WTC11 (cell line): ENCODE measurements at regions not wholly inside any gene's neighbourhood (a gene's known extent, or its start where the extent isn't known, plus 50 kb on each side); places are given as distances from the start of the nearest gene placed in this dataset.

ENCODE experiments used
- ATAC-seq: fragments of 200-7000 bp; cut with Tn5 transposase; 2 replicates; pipeline ENCODE4 v1.10.0; 2021; ENCODE audit warnings: mild to moderate bottlenecking, moderate library complexity
- CTCF ChIA-PET: fragments of 300-600 bp; sonication (Branson Sonifier 250); formaldehyde crosslinking; loops from one replicate; lab custom pipeline; 2021; ENCODE audit warnings: antibody characterized with exemption; lab: Charles Lee
- POLR2A ChIA-PET: fragments of 350-600 bp; sonication (Branson Sonifier 250); formaldehyde crosslinking; loops from one replicate; lab custom pipeline; 2021; ENCODE audit warnings: antibody characterized with exemption; lab: Charles Lee
- DNase-seq: peaks from one replicate; pipeline ENCODE4 v3.0.0; 2021; ENCODE audit warnings: low spot score
- H3K27ac Mint-ChIP-seq: 2 replicates; pipeline ENCODE4 v1.8.0; 2021; ENCODE audit warnings: mixed read lengths
- H3K27me3 Mint-ChIP-seq: 2 replicates; pipeline ENCODE4 v1.8.0; 2021; ENCODE audit warnings: low read depth, mild to moderate bottlenecking, moderate library complexity, mixed read lengths
- H3K36me3 Mint-ChIP-seq: 2 replicates; pipeline ENCODE4 v1.8.0; 2021; ENCODE audit warnings: mixed read lengths
- H3K4me1 Mint-ChIP-seq: 2 replicates; pipeline ENCODE4 v1.8.0; 2022; ENCODE audit warnings: mixed read lengths
- H3K4me3 Mint-ChIP-seq: 2 replicates; pipeline ENCODE4 v1.8.0; 2021; ENCODE audit warnings: mild to moderate bottlenecking, moderate library complexity, mixed read lengths
- H3K9me3 Mint-ChIP-seq: 2 replicates; pipeline ENCODE4 v1.8.0; 2021; ENCODE audit warnings: mixed read lengths
- CREM ChIP-seq: sonication (generic); formaldehyde crosslinking; IDR thresholded peaks from 2 replicates; pipeline ENCODE4 v1.8.1; 2022; ENCODE audit warnings: mild to moderate bottlenecking, missing genetic modification reagents, moderate library complexity
- EMX1 ChIP-seq: fragments of 250-450 bp; sonication (Bioruptor Pico); IDR thresholded peaks from 2 replicates; pipeline ENCODE4 v1.8.0; 2021; ENCODE audit warnings: mild to moderate bottlenecking
- ESRRA ChIP-seq: sonication (generic); formaldehyde crosslinking; IDR thresholded peaks from 2 replicates; pipeline ENCODE4 v1.8.1; 2022; ENCODE audit warnings: mild to moderate bottlenecking, missing genetic modification reagents, borderline replicate concordance
- ETV6 ChIP-seq: sonication (generic); formaldehyde crosslinking; IDR thresholded peaks from 2 replicates; pipeline ENCODE4 v1.8.1; 2022; ENCODE audit warnings: mild to moderate bottlenecking, missing genetic modification reagents
- GABPB1 ChIP-seq: sonication (generic); formaldehyde crosslinking; IDR thresholded peaks from 2 replicates; pipeline ENCODE4 v1.8.1; 2023; ENCODE audit warnings: mild to moderate bottlenecking, missing genetic modification reagents
- JAZF1 ChIP-seq: fragments of 250-450 bp; sonication (Bioruptor Pico); IDR thresholded peaks from 2 replicates; pipeline ENCODE4 v1.9.0; 2021; ENCODE audit warnings: moderate library complexity, mild to moderate bottlenecking, inconsistent platforms
- JUN ChIP-seq: sonication (generic); formaldehyde crosslinking; IDR thresholded peaks from 2 replicates; pipeline ENCODE4 v1.8.0; 2023; ENCODE audit warnings: mild to moderate bottlenecking, missing genetic modification reagents
- MYBL2 ChIP-seq: sonication (generic); formaldehyde crosslinking; IDR thresholded peaks from 2 replicates; pipeline ENCODE4 v1.8.1; 2023; ENCODE audit warnings: mild to moderate bottlenecking, moderate library complexity, missing genetic modification reagents
- NFYB ChIP-seq: sonication (generic); formaldehyde crosslinking; conservative IDR thresholded peaks from 2 replicates; pipeline ENCODE4 v1.8.0; 2022; ENCODE audit warnings: low read depth, missing genetic modification reagents
- SMAD3 ChIP-seq: sonication (generic); formaldehyde crosslinking; IDR thresholded peaks from 2 replicates; pipeline ENCODE4 v1.8.0; 2022; ENCODE audit warnings: missing genetic modification reagents, mild to moderate bottlenecking, borderline replicate concordance
- TCF7 ChIP-seq: sonication (generic); formaldehyde crosslinking; IDR thresholded peaks from 2 replicates; pipeline ENCODE4 v1.8.0; 2022; ENCODE audit warnings: mild to moderate bottlenecking, low read depth, missing genetic modification reagents, moderate library complexity
- TP53 ChIP-seq: sonication (generic); formaldehyde crosslinking; IDR thresholded peaks from 2 replicates; pipeline ENCODE4 v1.8.1; 2023; ENCODE audit warnings: mild to moderate bottlenecking, missing genetic modification reagents
- ZBTB43 ChIP-seq: sonication (generic); formaldehyde crosslinking; IDR thresholded peaks from 2 replicates; pipeline ENCODE4 v1.8.1; 2023; ENCODE audit warnings: mild to moderate bottlenecking, missing genetic modification reagents
- ZNF121 ChIP-seq: sonication (generic); formaldehyde crosslinking; IDR thresholded peaks from 2 replicates; pipeline ENCODE4 v1.8.0; 2023; ENCODE audit warnings: missing genetic modification reagents
- ZNF232 ChIP-seq: sonication (generic); formaldehyde crosslinking; IDR thresholded peaks from 2 replicates; pipeline ENCODE4 v1.8.0; 2022; ENCODE audit warnings: mild to moderate bottlenecking, missing genetic modification reagents
- ZNF671 ChIP-seq: fragments of 250-450 bp; sonication (Bioruptor Pico); IDR thresholded peaks from 2 replicates; pipeline ENCODE4 v1.8.0; 2021; ENCODE audit warnings: mild to moderate bottlenecking
- ZSCAN18 ChIP-seq: fragments of 250-450 bp; sonication (Bioruptor Pico); IDR thresholded peaks from 2 replicates; pipeline ENCODE4 v2.1.2; 2022; ENCODE audit warnings: mild to moderate bottlenecking, moderate library complexity
- TF ChIP-seq, protein P1 (sequence below): sonication (generic); formaldehyde crosslinking; IDR thresholded peaks from 2 replicates; pipeline ENCODE4 v1.8.1; 2022; ENCODE audit warnings: missing genetic modification reagents, borderline replicate concordance
- TF ChIP-seq, protein P2 (sequence below): fragments of 250-450 bp; sonication (Bioruptor Pico); IDR thresholded peaks from 2 replicates; pipeline ENCODE4 v1.9.0; 2021; ENCODE audit warnings: mild to moderate bottlenecking

- H3K4me1 Mint-ChIP-seq = no peaks in the 10 kb centered on the region
- ATAC-seq (no peak), DNase-seq (no peak)
- H3K27ac Mint-ChIP-seq = no peak overlapping the region
- peaks cover 62% of the 10 kb centered on the region for H3K36me3 Mint-ChIP-seq
- CTCF ChIA-PET = no interaction called here
- H3K27me3 Mint-ChIP-seq = peaks cover 10% of the 10 kb centered on the region
- H3K4me3 Mint-ChIP-seq = no peak overlapping the region
- TF ChIP-seq MYBL2 (CRISPR knock-in tag) (no peak), ZBTB43 (no peak), ZNF232 (CRISPR knock-in tag) (no peak), ESRRA (no peak), ETV6 (CRISPR knock-in tag) (no peak)
- TF ChIP-seq, protein P1, sequence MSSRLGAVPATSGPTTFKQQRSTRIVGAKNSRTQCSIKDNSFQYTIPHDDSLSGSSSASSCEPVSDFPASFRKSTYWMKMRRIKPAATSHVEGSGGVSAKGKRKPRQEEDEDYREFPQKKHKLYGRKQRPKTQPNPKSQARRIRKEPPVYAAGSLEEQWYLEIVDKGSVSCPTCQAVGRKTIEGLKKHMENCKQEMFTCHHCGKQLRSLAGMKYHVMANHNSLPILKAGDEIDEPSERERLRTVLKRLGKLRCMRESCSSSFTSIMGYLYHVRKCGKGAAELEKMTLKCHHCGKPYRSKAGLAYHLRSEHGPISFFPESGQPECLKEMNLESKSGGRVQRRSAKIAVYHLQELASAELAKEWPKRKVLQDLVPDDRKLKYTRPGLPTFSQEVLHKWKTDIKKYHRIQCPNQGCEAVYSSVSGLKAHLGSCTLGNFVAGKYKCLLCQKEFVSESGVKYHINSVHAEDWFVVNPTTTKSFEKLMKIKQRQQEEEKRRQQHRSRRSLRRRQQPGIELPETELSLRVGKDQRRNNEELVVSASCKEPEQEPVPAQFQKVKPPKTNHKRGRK (CRISPR knock-in tag) = no peak
- TF ChIP-seq, protein P2, sequence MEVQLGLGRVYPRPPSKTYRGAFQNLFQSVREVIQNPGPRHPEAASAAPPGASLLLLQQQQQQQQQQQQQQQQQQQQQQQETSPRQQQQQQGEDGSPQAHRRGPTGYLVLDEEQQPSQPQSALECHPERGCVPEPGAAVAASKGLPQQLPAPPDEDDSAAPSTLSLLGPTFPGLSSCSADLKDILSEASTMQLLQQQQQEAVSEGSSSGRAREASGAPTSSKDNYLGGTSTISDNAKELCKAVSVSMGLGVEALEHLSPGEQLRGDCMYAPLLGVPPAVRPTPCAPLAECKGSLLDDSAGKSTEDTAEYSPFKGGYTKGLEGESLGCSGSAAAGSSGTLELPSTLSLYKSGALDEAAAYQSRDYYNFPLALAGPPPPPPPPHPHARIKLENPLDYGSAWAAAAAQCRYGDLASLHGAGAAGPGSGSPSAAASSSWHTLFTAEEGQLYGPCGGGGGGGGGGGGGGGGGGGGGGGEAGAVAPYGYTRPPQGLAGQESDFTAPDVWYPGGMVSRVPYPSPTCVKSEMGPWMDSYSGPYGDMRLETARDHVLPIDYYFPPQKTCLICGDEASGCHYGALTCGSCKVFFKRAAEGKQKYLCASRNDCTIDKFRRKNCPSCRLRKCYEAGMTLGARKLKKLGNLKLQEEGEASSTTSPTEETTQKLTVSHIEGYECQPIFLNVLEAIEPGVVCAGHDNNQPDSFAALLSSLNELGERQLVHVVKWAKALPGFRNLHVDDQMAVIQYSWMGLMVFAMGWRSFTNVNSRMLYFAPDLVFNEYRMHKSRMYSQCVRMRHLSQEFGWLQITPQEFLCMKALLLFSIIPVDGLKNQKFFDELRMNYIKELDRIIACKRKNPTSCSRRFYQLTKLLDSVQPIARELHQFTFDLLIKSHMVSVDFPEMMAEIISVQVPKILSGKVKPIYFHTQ = no peak
- TF ChIP-seq, all 79 proteins: peak for 0
- peaks cover 82% of the 10 kb centered on the region for H3K9me3 Mint-ChIP-seq
- POLR2A ChIA-PET = no interaction called here
These were observed 441.4 kb downstream of the CNTN6 start for GRCh38 chr3:1534252-1534651.

DNA sequence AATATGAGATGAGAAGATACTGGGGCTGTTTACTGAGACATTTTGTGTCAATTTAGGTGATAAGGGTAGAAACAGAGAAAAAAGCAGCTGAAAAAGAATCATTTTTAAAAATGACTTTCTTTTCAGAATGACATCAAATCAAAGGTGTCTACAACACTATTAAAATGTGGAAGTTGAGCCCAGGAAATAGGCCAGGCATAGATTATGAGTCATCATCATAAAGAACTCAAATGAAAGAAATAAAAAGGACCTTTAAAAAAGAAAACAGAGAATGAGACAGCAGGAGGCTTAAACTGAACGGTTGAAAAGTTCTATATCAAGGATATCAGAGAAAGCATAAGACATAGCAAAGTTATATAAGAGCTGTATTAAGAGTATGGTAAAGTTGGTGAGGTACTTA, 442.5 kb downstream of the CNTN6 start:
- peaks cover 62% of the 10 kb centered on the region for H3K36me3 Mint-ChIP-seq
- peaks cover 10% of the 10 kb centered on the region for H3K27me3 Mint-ChIP-seq
- no peak for DNase-seq
- no peak overlapping the region for H3K27ac Mint-ChIP-seq
- H3K4me1 Mint-ChIP-seq = no peaks in the 10 kb centered on the region
- POLR2A ChIA-PET = no interaction called here
- peaks cover 82% of the 10 kb centered on the region for H3K9me3 Mint-ChIP-seq
- CTCF ChIA-PET = no interaction called here
- no peak overlapping the region for H3K4me3 Mint-ChIP-seq
- TF ChIP-seq GABPB1 (CRISPR knock-in tag) (no peak), TP53 (CRISPR knock-in tag) (no peak), SMAD3 (no peak), JUN (CRISPR knock-in tag) (no peak), ZNF232 (CRISPR knock-in tag) (no peak), ZNF671 (CRISPR knock-in tag) (no peak), TCF7 (CRISPR knock-in tag) (no peak), CREM (no peak), ZSCAN18 (no peak), EMX1 (no peak)
- no peak for ATAC-seq

DNA sequence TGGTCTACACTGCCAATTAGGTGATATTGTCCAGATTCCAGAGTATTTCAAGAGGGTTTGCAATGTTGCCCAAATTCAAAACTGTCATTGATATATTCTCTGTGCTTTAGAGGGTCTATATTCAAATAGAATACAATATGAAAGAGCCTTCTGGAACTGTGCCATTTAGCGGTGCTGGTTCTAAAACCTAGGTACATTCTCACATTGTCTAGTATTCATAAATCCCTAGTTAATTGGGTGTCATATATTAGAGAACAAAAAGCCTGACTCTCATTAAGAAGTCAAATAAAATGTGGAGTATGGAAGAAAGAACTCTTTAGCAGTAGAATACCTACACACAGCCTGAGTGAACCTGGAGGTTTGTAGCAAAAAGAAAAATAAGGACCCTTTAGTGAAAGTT, 447.9 kb downstream of the CNTN6 start:
- TF ChIP-seq JAZF1 (CRISPR knock-in tag) (no peak), NFYB (CRISPR knock-in tag) (no peak), ZNF121 (CRISPR knock-in tag) (no peak), GABPB1 (CRISPR knock-in tag) (no peak)
- no peak overlapping the region for H3K4me3 Mint-ChIP-seq
- no peaks in the 10 kb centered on the region for H3K4me1 Mint-ChIP-seq
- ChIA-PET CTCF (no interaction called here), POLR2A (no interaction called here)
- H3K36me3 Mint-ChIP-seq = peaks cover 50% of the 10 kb centered on the region
- H3K27me3 Mint-ChIP-seq = peaks cover 3% of the 10 kb centered on the region; the same call in 1 of the 2 replicates
- no peak for ATAC-seq
- H3K27ac Mint-ChIP-seq = no peak overlapping the region
- peaks cover 71% of the 10 kb centered on the region for H3K9me3 Mint-ChIP-seq
- DNase-seq = no peak
